ENCODE measurements at regions not wholly inside any gene's neighbourhood (a gene's known extent, or its start where the extent isn't known, plus 50 kb on each side); places are given as distances from the start of the nearest gene placed in this dataset.

DNA sequence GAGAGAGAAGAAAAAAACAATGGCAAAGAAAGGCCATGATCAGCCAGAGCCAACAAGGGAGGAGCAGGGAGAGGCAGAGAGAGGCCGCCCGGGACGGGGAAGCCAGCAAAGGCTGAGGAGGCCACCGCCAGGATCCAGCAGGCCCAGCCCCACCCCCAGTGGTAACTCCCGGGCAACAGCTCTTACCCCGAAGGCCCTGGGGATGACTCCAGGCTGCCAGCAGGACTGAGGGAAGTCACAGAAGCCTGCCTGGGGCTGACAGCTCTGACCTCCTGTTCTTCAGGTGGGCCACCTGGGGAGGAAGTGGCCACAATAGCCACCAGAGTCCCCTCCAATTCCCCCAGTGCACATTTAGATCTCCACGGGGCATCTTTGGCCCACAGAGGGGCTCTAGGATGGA lies 184.3 kb upstream of the LINGO1 start:
- TF ChIP-seq POLR2AphosphoS5 (IDR thresholded peaks at IDR 0.05; ENCODE audit: low read depth, low read length) (no peak), CTCF (IDR thresholded peaks at IDR 0.05) (no peak), SIN3A (IDR thresholded peaks at IDR 0.05; ENCODE audit: borderline replicate concordance, insufficient read depth, low read depth, low read length) (no peak), REST (IDR thresholded peaks at IDR 0.05; ENCODE audit: insufficient read depth in 1 of 2, low read depth in 2 of 2, low read length in 1 of 2) (no peak), TCF7L2 (IDR thresholded peaks at IDR 0.05; ENCODE audit: low read depth, low read length) (no peak)

Data from Panc1 (cell line).